ENCODE measurements at regions not wholly inside any gene's neighbourhood (a gene's known extent, or its start where the extent isn't known, plus 50 kb on each side); places are given as distances from the start of the nearest gene placed in this dataset.

DNA sequence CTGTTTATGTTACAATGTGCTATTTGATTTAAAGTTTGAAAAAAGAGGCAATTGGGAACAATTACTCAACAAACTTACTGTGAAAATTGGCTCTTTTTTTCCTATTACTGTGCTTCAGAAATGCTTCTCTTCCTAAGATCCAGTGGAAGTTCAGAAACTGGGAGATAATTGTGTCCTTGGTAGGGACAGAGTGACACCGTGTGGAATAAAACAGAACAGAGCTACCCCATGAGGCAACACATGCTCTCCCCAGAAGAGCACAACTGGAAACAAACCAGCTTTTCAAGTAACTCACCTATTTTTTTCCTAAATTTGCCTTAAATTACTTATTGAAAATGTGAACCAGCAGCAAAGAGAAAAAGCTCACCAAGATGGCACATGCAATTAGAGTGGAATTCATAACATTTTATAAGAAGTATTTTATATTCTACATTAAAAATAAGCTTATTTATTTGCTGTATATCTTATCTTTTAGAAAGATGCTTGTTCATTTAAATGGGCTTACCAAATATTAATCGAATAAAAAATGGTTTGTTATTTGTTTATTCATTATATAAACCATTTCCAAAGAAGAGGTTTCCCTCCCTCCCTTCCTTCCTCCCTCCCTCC, 346.1 kb upstream of the ANKRD30A start:
- Histone ChIP-seq H3F3A (ENCODE audit: insufficient read depth, low read depth) (no peaks in the 10 kb centered on the region), H3K9me3 (ENCODE audit: insufficient read depth, low read depth) (no peaks in the 10 kb centered on the region), H3K4me2 (no peak overlapping the region), H3K9me2 (ENCODE audit: insufficient read depth) (no peaks in the 10 kb centered on the region), H3K4me1 (replicated peaks; ENCODE audit: insufficient read depth) (no peaks in the 10 kb centered on the region), H3K4me3 (no peak overlapping the region), H3K27me3 (ENCODE audit: insufficient read depth, low read depth) (peaks cover 18% of the 10 kb centered on the region), H2AFZ (no peak overlapping the region), H4K20me1 (ENCODE audit: insufficient read depth) (no peaks in the 10 kb centered on the region), H3K36me3 (ENCODE audit: low read depth) (no peaks in the 10 kb centered on the region), H3K79me2 (ENCODE audit: low read depth) (no peaks in the 10 kb centered on the region), H3K27ac (no peak overlapping the region)
- no TSS peak for BruUV-seq (replicated peaks)
- ChIA-PET POLR2A (ENCODE audit: unreplicated experiment) (no interaction called here), CTCF (interaction anchor here (0.8 kb wide), 1 partner anchor 1144 kb away, joined by 3 read pairs; no protein-coding TSS in a partner anchor)
- DNase-seq = no peak
- intact Hi-C loops (cut with micrococcal nuclease; ENCODE audit: unreplicated experiment) = loop anchor here (2.0 to 10.0 kb wide), 2 partner anchors 1145 to 1655 kb away; partner anchors contain the start of gene CREM
- TF ChIP-seq, protein P1, sequence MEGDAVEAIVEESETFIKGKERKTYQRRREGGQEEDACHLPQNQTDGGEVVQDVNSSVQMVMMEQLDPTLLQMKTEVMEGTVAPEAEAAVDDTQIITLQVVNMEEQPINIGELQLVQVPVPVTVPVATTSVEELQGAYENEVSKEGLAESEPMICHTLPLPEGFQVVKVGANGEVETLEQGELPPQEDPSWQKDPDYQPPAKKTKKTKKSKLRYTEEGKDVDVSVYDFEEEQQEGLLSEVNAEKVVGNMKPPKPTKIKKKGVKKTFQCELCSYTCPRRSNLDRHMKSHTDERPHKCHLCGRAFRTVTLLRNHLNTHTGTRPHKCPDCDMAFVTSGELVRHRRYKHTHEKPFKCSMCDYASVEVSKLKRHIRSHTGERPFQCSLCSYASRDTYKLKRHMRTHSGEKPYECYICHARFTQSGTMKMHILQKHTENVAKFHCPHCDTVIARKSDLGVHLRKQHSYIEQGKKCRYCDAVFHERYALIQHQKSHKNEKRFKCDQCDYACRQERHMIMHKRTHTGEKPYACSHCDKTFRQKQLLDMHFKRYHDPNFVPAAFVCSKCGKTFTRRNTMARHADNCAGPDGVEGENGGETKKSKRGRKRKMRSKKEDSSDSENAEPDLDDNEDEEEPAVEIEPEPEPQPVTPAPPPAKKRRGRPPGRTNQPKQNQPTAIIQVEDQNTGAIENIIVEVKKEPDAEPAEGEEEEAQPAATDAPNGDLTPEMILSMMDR (conservative IDR thresholded peaks at IDR 0.05) = peak; percentile 46
- TF ChIP-seq EZH2 (IDR thresholded peaks at IDR 0.05; ENCODE audit: low read depth) = no peak

DNA sequence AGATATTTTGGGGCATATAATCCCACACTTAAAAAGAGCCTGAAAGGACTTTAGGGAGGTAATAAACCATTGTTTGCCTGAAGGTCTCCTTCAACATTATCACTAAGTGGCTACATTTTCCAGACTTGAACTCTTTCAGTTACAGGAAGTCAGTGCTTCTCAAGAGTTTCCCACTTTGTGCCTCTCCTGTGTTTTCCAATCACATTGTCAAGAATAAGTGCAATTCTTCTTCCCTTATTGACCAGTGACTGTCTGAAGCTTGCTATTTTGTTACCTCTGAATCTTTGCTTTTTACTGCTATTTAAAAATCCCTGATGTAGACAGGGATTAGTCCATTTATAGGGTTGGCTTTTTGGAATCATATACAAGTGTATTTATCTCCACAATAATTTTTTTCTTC, 346.7 kb upstream of the ANKRD30A start:
- CTCF ChIA-PET = no interaction called here
- no peak overlapping the region for H3K4me2 ChIP-seq
- no peaks in the 10 kb centered on the region for H3K9me3 ChIP-seq (ENCODE audit: insufficient read depth, low read depth)
- H4K20me1 ChIP-seq (ENCODE audit: insufficient read depth) = no peaks in the 10 kb centered on the region
- H3F3A ChIP-seq (ENCODE audit: insufficient read depth, low read depth) = no peaks in the 10 kb centered on the region
- no peaks in the 10 kb centered on the region for H3K4me1 ChIP-seq (replicated peaks; ENCODE audit: insufficient read depth)
- BruUV-seq (replicated peaks) = no TSS peak
- intact Hi-C loops (cut with micrococcal nuclease; ENCODE audit: unreplicated experiment) = loop anchor here (2.0 to 10.0 kb wide), 2 partner anchors 1144 to 1654 kb away; partner anchors contain the start of gene CREM
- H3K27me3 ChIP-seq (ENCODE audit: insufficient read depth, low read depth) = peaks cover 16% of the 10 kb centered on the region
- no peak for DNase-seq
- no peaks in the 10 kb centered on the region for H3K79me2 ChIP-seq (ENCODE audit: low read depth)
- POLR2A ChIA-PET (ENCODE audit: unreplicated experiment) = no interaction called here
- H3K36me3 ChIP-seq (ENCODE audit: low read depth) = no peaks in the 10 kb centered on the region
- H3K4me3 ChIP-seq = no peak overlapping the region
- TF ChIP-seq, protein P1 (conservative IDR thresholded peaks at IDR 0.05) = no peak
- no peak for TF ChIP-seq EZH2 (IDR thresholded peaks at IDR 0.05; ENCODE audit: low read depth)
- H3K9me2 ChIP-seq (ENCODE audit: insufficient read depth) = no peaks in the 10 kb centered on the region
- H2AFZ ChIP-seq = no peak overlapping the region
- no peak overlapping the region for H3K27ac ChIP-seq

DNA sequence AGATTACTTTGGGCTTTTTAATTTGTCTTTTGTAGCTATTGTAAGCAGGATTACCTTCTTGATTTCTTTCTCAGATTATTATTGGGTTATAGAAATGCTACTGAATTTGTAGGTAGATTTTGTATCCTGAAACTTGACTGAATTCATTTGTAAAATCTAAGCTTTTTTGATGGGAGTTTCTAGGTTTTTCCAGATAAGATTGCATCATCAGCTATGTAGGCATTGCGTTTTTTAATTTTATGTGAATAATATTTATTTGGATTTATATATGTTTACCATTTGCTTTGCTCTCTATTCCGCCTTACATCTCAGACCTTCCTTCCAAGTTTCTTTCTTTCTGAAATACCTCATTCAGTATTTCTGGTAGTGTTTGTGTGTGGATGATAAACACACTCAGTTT, 351.7 kb upstream of the ANKRD30A start:
- Histone ChIP-seq H3K9me2 (ENCODE audit: insufficient read depth) (no peaks in the 10 kb centered on the region), H3K79me2 (ENCODE audit: low read depth) (no peaks in the 10 kb centered on the region), H3K4me2 (no peak overlapping the region), H3K9me3 (ENCODE audit: insufficient read depth, low read depth) (no peaks in the 10 kb centered on the region), H2AFZ (no peak overlapping the region), H4K20me1 (ENCODE audit: insufficient read depth) (no peaks in the 10 kb centered on the region), H3K27ac (no peak overlapping the region), H3K27me3 (ENCODE audit: insufficient read depth, low read depth) (peaks cover 8% of the 10 kb centered on the region; the same call in 1 of the 2 replicates), H3K4me1 (replicated peaks; ENCODE audit: insufficient read depth) (no peaks in the 10 kb centered on the region), H3F3A (ENCODE audit: insufficient read depth, low read depth) (no peaks in the 10 kb centered on the region), H3K36me3 (ENCODE audit: low read depth) (no peaks in the 10 kb centered on the region), H3K4me3 (no peak overlapping the region)
- CTCF ChIA-PET = no interaction called here
- intact Hi-C loops (cut with micrococcal nuclease; ENCODE audit: unreplicated experiment) = loop anchor here (10.0 kb wide), 1 partner anchor 1649 kb away; the partner anchor contains the start of gene CREM
- DNase-seq = no peak
- no TSS peak for BruUV-seq (replicated peaks)
- POLR2A ChIA-PET (ENCODE audit: unreplicated experiment) = no interaction called here
- TF ChIP-seq, protein P1 (conservative IDR thresholded peaks at IDR 0.05) = no peak
- no peak for TF ChIP-seq EZH2 (IDR thresholded peaks at IDR 0.05; ENCODE audit: low read depth)
